ENCODE measurements at regions not wholly inside any gene's neighbourhood (a gene's known extent, or its start where the extent isn't known, plus 50 kb on each side); places are given as distances from the start of the nearest gene placed in this dataset.

GRCh38 chr1:239977416-239977815 lies 114.3 kb upstream of the FMN2 start:
- TF ChIP-seq CTCF (conservative IDR thresholded peaks at IDR 0.05; ENCODE audit: low read length) (no peak), EZH2phosphoT487 (IDR thresholded peaks at IDR 0.05; ENCODE audit: borderline replicate concordance, low read depth, low read length) (no peak)

All from OCI-LY7 (cell line).